ENCODE measurements at regions not wholly inside any gene's neighbourhood (a gene's known extent, or its start where the extent isn't known, plus 50 kb on each side); places are given as distances from the start of the nearest gene placed in this dataset.

- H3K36me3 ChIP-seq (ENCODE audit: insufficient read depth, low read length): no peaks in the 10 kb centered on the region
- H3K9me3 ChIP-seq (ENCODE audit: insufficient read depth, low read depth, low read length): no peaks in the 10 kb centered on the region
- no peak overlapping the region for H3K4me3 ChIP-seq (ENCODE audit: low read length)
- H3K4me1 ChIP-seq (ENCODE audit: insufficient read depth, low read length): no peaks in the 10 kb centered on the region; the same call in 1 of the 2 replicates
- WGBS: 88% methylated on average over 5 of the region's 5 CpGs
- no peak overlapping the region for H3K9ac ChIP-seq (ENCODE audit: low read depth, low read length)
- no peak overlapping the region for H3K27ac ChIP-seq (ENCODE audit: low read depth, low read length)
- no peaks in the 10 kb centered on the region for H3K27me3 ChIP-seq (ENCODE audit: insufficient read depth, low read length)
Observed at GRCh38 chr6:1485678-1486077, 96.3 kb downstream of the FOXF2 start.

GRCh38 chr6:1486387-1486786 lies 97.0 kb downstream of the FOXF2 start:
- 92% methylated on average over 1 of the region's 1 CpG for WGBS
- H3K4me3 ChIP-seq (ENCODE audit: low read length): no peak overlapping the region
- H3K4me1 ChIP-seq (ENCODE audit: insufficient read depth, low read length): no peaks in the 10 kb centered on the region; the same call in 1 of the 2 replicates
- H3K27ac ChIP-seq (ENCODE audit: low read depth, low read length): no peak overlapping the region
- H3K27me3 ChIP-seq (ENCODE audit: insufficient read depth, low read length): no peaks in the 10 kb centered on the region
- H3K9ac ChIP-seq (ENCODE audit: low read depth, low read length): no peak overlapping the region
- no peaks in the 10 kb centered on the region for H3K36me3 ChIP-seq (ENCODE audit: insufficient read depth, low read length)
- no peaks in the 10 kb centered on the region for H3K9me3 ChIP-seq (ENCODE audit: insufficient read depth, low read depth, low read length)

DNA sequence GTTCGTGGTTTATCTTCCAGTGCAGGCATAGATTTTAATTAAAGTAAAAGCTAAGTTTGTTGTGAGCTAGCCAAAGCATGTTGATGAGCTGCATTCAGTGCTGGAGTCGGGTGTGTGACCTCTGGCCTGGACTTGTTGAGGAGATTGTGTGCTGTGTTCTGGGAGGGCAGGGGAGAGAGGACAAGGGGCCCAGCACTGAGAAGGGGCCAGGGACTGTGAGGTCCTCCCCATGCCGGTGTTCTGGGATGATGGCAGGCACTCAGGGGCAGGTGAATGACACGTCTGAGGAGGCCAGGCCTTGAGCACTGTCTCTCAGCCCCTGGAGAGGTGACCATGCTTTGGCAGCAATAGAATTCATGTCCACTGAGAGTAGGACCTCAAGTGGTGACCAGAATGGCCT lies 97.9 kb downstream of the FOXF2 start:
- 86% methylated on average over 4 of the region's 4 CpGs for WGBS
- no peak overlapping the region for H3K27ac ChIP-seq (ENCODE audit: low read depth, low read length)

GRCh38 chr6:1491025-1491424 lies 101.6 kb downstream of the FOXF2 start:
- no peak overlapping the region for H3K4me3 ChIP-seq (ENCODE audit: low read length)
- no peaks in the 10 kb centered on the region for H3K27me3 ChIP-seq (ENCODE audit: insufficient read depth, low read length)
- 92% methylated on average over 11 of the region's 11 CpGs for WGBS
- H3K9me3 ChIP-seq (ENCODE audit: insufficient read depth, low read depth, low read length): 0 out of 2 replicates have a peak, but pooled peaks cover 3% of the 10 kb centered on the region
- H3K36me3 ChIP-seq (ENCODE audit: insufficient read depth, low read length): no peaks in the 10 kb centered on the region
- no peaks in the 10 kb centered on the region for H3K4me1 ChIP-seq (ENCODE audit: insufficient read depth, low read length)
- H3K9ac ChIP-seq (ENCODE audit: low read depth, low read length): no peak overlapping the region
- H3K27ac ChIP-seq (ENCODE audit: low read depth, low read length): no peak overlapping the region

More for the DNA sequence above, 97.9 kb downstream of the FOXF2 start:
- H3K9ac ChIP-seq (ENCODE audit: low read depth, low read length): no peak overlapping the region
- no peak overlapping the region for H3K4me3 ChIP-seq (ENCODE audit: low read length)
- no peaks in the 10 kb centered on the region for H3K36me3 ChIP-seq (ENCODE audit: insufficient read depth, low read length)
- no peaks in the 10 kb centered on the region for H3K9me3 ChIP-seq (ENCODE audit: insufficient read depth, low read depth, low read length)
- no peaks in the 10 kb centered on the region for H3K27me3 ChIP-seq (ENCODE audit: insufficient read depth, low read length)
- H3K4me1 ChIP-seq (ENCODE audit: insufficient read depth, low read length): no peaks in the 10 kb centered on the region

DNA sequence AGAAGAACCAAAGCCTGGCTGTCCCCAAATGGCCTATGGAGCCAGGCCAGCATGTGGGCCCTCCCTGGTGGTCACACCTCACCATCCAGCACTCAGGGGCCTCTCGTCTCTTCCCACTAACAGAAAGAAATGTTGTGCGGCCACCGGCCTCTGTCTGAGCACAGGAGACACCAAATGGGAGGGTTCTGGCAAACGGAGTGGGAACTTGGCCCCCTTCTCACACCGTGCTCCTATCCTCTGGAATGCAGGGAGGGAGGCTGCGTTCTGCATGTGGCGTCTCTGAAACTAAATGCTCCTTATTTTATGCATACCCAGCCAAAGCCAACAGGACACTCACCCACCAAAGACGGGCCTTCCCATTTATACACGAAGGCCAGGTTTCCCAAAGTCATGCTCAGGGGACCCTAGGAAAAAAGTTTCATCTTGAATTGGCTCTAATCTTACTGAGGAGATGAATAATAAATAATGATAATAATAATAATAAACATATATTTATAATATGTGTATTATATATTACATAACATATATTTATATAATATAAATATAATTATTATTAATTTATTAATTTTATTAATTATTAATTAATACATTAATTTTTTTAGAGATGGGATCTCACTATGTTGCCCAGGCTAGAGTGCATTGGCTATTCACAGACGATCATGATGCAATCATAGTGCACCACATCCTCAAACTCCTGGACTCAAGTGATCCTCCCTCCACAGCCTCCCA lies 102.4 kb downstream of the FOXF2 start:
- Histone ChIP-seq H3K4me1 (ENCODE audit: insufficient read depth, low read length) (no peaks in the 10 kb centered on the region), H3K27ac (ENCODE audit: low read depth, low read length) (no peak overlapping the region), H3K4me3 (ENCODE audit: low read length) (no peak overlapping the region), H3K36me3 (ENCODE audit: insufficient read depth, low read length) (no peaks in the 10 kb centered on the region), H3K27me3 (ENCODE audit: insufficient read depth, low read length) (no peaks in the 10 kb centered on the region), H3K9me3 (ENCODE audit: insufficient read depth, low read depth, low read length) (peaks cover 7% of the 10 kb centered on the region; the same call in 1 of the 2 replicates), H3K9ac (ENCODE audit: low read depth, low read length) (no peak overlapping the region)
- WGBS: 94% methylated on average over 10 of the region's 10 CpGs

- 76% methylated on average over 9 of the region's 9 CpGs for WGBS
- Histone ChIP-seq H3K4me1 (ENCODE audit: insufficient read depth, low read length) (no peaks in the 10 kb centered on the region), H3K9me3 (ENCODE audit: insufficient read depth, low read depth, low read length) (peaks cover 7% of the 10 kb centered on the region; the same call in 1 of the 2 replicates), H3K27ac (ENCODE audit: low read depth, low read length) (no peak overlapping the region), H3K9ac (ENCODE audit: low read depth, low read length) (no peak overlapping the region), H3K27me3 (ENCODE audit: insufficient read depth, low read length) (no peaks in the 10 kb centered on the region), H3K36me3 (ENCODE audit: insufficient read depth, low read length) (no peaks in the 10 kb centered on the region), H3K4me3 (ENCODE audit: low read length) (no peak overlapping the region)
Observed at GRCh38 chr6:1494671-1495070, 105.3 kb downstream of the FOXF2 start.

DNA sequence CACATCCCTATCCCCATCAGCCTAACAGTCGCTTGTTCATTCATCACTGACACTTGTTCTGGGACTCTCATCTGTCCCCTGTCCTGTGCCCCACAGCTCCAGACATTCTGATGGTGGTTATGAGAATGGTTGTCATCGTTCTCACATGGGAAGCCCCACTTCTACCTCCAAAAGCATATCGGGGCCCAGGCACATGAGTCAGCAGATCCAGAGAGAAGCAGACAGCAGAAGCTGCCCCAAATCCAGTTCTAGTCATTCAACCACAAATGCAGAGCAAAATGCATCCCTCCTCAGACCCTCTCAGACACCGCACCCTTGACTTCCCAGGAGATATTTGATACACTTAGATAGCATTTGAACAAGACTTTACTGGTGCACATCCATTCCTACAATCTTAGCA lies 106.0 kb downstream of the FOXF2 start:
- H3K27me3 ChIP-seq (ENCODE audit: insufficient read depth, low read length): no peaks in the 10 kb centered on the region

GRCh38 chr6:1496092-1496491 lies 106.7 kb downstream of the FOXF2 start:
- H3K27ac ChIP-seq (ENCODE audit: low read depth, low read length): no peak overlapping the region
- H3K4me1 ChIP-seq (ENCODE audit: insufficient read depth, low read length): no peaks in the 10 kb centered on the region
- H3K27me3 ChIP-seq (ENCODE audit: insufficient read depth, low read length): no peaks in the 10 kb centered on the region
- H3K4me3 ChIP-seq (ENCODE audit: low read length): no peak overlapping the region
- no peaks in the 10 kb centered on the region for H3K36me3 ChIP-seq (ENCODE audit: insufficient read depth, low read length)
- H3K9ac ChIP-seq (ENCODE audit: low read depth, low read length): no peak overlapping the region
- H3K9me3 ChIP-seq (ENCODE audit: insufficient read depth, low read depth, low read length): peaks cover 7% of the 10 kb centered on the region; the same call in 1 of the 2 replicates
- WGBS: 97% methylated on average over 4 of the region's 5 CpGs

More for the DNA sequence above, 106.0 kb downstream of the FOXF2 start:
- no peak overlapping the region for H3K9ac ChIP-seq (ENCODE audit: low read depth, low read length)
- H3K27ac ChIP-seq (ENCODE audit: low read depth, low read length): no peak overlapping the region
- H3K9me3 ChIP-seq (ENCODE audit: insufficient read depth, low read depth, low read length): peaks cover 7% of the 10 kb centered on the region; the same call in 1 of the 2 replicates
- no peaks in the 10 kb centered on the region for H3K4me1 ChIP-seq (ENCODE audit: insufficient read depth, low read length)
- no peak overlapping the region for H3K4me3 ChIP-seq (ENCODE audit: low read length)
- 93% methylated on average over 4 of the region's 4 CpGs for WGBS
- H3K36me3 ChIP-seq (ENCODE audit: insufficient read depth, low read length): no peaks in the 10 kb centered on the region

DNA sequence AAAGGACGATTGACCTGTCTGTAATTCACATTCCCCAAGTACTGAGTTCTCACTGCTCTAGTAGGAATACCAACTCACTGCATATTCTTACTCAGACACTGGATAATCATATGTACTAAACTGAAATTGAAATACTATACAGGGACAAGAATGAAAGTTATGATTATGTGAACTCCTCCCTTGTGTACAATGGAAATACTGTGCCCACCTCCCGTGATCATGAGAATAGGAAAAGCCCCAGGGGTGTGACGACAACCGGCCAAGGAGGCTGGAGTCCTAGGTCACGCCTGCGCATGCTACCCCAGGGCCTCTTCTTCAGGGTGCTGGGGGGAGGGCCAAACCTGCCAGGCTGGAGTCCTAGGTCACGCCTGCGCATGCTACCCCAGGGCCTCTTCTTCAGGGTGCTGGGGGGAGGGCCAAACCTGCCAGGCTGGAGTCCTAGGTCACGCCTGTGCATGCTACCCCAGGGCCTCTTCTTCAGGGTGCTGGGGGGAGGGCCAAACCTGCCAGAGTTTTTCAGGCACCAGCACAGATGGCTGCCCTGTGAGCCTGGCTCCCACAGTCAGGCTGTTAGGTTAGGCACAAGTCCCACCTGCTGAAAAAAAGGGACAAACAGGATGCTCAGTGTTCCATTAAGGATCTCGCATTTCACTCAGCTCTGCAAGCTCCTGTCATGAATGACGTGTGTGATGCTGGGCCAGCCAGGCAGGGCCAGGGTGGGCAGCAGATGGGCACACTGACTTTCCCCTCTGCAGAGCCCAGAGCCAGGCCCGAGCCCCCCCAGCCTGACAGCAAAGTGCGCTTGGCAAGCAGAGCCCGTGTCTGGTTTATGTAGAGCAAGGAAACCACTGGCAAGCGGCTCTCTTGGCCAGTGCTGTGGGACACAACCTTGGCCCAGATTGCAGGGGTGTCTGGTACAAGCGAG lies 107.7 kb downstream of the FOXF2 start:
- H3K4me3 ChIP-seq (ENCODE audit: low read length): no peak overlapping the region
- no peaks in the 10 kb centered on the region for H3K27me3 ChIP-seq (ENCODE audit: insufficient read depth, low read length)
- no peaks in the 10 kb centered on the region for H3K4me1 ChIP-seq (ENCODE audit: insufficient read depth, low read length)
- peaks cover 7% of the 10 kb centered on the region; the same call in 1 of the 2 replicates for H3K9me3 ChIP-seq (ENCODE audit: insufficient read depth, low read depth, low read length)
- no peak overlapping the region for H3K9ac ChIP-seq (ENCODE audit: low read depth, low read length)
- no peak overlapping the region for H3K27ac ChIP-seq (ENCODE audit: low read depth, low read length)
- no peaks in the 10 kb centered on the region for H3K36me3 ChIP-seq (ENCODE audit: insufficient read depth, low read length)
- 86% methylated on average over 16 of the region's 16 CpGs for WGBS

DNA sequence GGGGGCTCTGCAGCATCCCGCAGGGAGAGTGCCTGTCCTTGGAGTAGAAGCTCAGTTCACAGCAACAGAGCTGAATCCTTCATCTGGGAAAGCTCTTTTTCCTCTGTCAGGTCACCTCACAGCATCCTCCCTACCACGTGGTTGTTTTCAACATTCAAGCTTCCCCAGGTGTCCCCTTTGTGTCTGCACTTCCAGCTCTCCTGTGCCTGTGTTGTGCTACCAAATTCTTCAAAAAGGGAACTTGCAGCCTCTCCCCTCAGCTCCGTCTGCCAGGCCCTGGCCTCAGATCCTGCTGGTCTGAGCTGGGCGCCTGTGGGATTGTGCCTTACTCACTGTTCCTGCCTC lies 108.4 kb downstream of the FOXF2 start:
- H3K36me3 ChIP-seq (ENCODE audit: insufficient read depth, low read length): no peaks in the 10 kb centered on the region
- H3K9me3 ChIP-seq (ENCODE audit: insufficient read depth, low read depth, low read length): peaks cover 7% of the 10 kb centered on the region; the same call in 1 of the 2 replicates
- H3K27me3 ChIP-seq (ENCODE audit: insufficient read depth, low read length): no peaks in the 10 kb centered on the region
- H3K27ac ChIP-seq (ENCODE audit: low read depth, low read length): no peak overlapping the region; the same call in 1 of the 2 replicates
- H3K9ac ChIP-seq (ENCODE audit: low read depth, low read length): no peak overlapping the region
- H3K4me1 ChIP-seq (ENCODE audit: insufficient read depth, low read length): no peaks in the 10 kb centered on the region
- WGBS: 52% methylated on average over 4 of the region's 4 CpGs
- no peak overlapping the region for H3K4me3 ChIP-seq (ENCODE audit: low read length)

GRCh38 chr6:1498491-1499113 lies 109.2 kb downstream of the FOXF2 start:
- Histone ChIP-seq H3K27me3 (ENCODE audit: insufficient read depth, low read length) (no peaks in the 10 kb centered on the region), H3K27ac (ENCODE audit: low read depth, low read length) (no peak overlapping the region), H3K36me3 (ENCODE audit: insufficient read depth, low read length) (no peaks in the 10 kb centered on the region), H3K9me3 (ENCODE audit: insufficient read depth, low read depth, low read length) (peaks cover 7% of the 10 kb centered on the region; the same call in 1 of the 2 replicates), H3K4me3 (ENCODE audit: low read length) (no peak overlapping the region), H3K4me1 (ENCODE audit: insufficient read depth, low read length) (no peaks in the 10 kb centered on the region), H3K9ac (ENCODE audit: low read depth, low read length) (no peak overlapping the region)
- 90% methylated on average over 8 of the region's 8 CpGs for WGBS
